ENCODE measurements at regions not wholly inside any gene's neighbourhood (a gene's known extent, or its start where the extent isn't known, plus 50 kb on each side); places are given as distances from the start of the nearest gene placed in this dataset.

- DNase-seq (ENCODE audit: low read depth, low spot score), result no peak
- H3K4me3 ChIP-seq (ENCODE audit: low read depth, low read length), result no peak overlapping the region
- ChIA-PET CTCF (no interaction called here), POLR2A (no interaction called here)
- TF ChIP-seq, protein P1, sequence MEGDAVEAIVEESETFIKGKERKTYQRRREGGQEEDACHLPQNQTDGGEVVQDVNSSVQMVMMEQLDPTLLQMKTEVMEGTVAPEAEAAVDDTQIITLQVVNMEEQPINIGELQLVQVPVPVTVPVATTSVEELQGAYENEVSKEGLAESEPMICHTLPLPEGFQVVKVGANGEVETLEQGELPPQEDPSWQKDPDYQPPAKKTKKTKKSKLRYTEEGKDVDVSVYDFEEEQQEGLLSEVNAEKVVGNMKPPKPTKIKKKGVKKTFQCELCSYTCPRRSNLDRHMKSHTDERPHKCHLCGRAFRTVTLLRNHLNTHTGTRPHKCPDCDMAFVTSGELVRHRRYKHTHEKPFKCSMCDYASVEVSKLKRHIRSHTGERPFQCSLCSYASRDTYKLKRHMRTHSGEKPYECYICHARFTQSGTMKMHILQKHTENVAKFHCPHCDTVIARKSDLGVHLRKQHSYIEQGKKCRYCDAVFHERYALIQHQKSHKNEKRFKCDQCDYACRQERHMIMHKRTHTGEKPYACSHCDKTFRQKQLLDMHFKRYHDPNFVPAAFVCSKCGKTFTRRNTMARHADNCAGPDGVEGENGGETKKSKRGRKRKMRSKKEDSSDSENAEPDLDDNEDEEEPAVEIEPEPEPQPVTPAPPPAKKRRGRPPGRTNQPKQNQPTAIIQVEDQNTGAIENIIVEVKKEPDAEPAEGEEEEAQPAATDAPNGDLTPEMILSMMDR (IDR thresholded peaks at IDR 0.05; ENCODE audit: insufficient read depth, low read length, missing control alignments), result no peak
Observed at GRCh38 chr16:52843381-52843780, 209.3 kb downstream of the CHD9NB start.

- H3K4me3 ChIP-seq (ENCODE audit: low read depth, low read length), result no peak overlapping the region
- TF ChIP-seq, protein P1 (IDR thresholded peaks at IDR 0.05; ENCODE audit: insufficient read depth, low read length, missing control alignments), result no peak
- no peak for DNase-seq (ENCODE audit: low read depth, low spot score)
- ChIA-PET CTCF (no interaction called here), POLR2A (no interaction called here)
Observed at GRCh38 chr16:52837251-52837650, 215.4 kb downstream of the CHD9NB start.

DNA sequence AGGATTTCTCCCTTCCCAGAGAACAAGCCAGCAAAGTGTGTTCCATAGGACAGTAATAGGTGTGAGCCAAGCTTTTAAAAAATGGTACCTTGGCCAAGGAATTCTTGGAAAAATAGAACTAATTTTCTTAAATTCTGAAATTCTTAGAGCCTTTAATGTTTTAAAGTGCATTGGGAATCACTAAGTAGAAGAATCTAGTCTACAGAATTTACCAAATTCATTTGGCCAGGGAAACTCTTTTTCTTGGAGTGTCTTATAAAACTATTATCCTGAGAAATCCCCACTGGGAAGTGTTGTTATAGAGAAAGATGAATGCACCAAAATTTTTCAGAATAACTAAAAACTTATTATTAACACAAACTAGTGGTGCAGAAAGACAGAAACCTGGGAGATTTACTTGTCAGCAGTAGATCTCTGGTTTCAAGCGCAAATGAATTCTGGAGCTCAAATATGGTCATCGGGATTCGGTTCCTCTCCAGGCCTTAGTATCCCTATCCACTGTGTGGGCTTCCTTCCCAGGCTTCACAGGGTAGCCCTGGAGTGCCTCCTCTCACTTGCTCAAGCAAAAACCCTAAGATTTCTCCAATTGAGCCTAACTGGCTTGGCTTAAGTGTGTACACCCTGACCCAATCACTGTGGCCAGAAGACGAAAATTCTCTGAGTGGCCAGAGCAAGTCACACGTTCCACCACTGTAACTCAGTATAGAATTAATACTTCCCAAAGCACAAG lies 217.8 kb downstream of the CHD9NB start:
- no peak overlapping the region for H3K4me3 ChIP-seq (ENCODE audit: low read depth, low read length)
- DNase-seq (ENCODE audit: low read depth, low spot score), result no peak
- TF ChIP-seq, protein P1 (IDR thresholded peaks at IDR 0.05; ENCODE audit: insufficient read depth, low read length, missing control alignments), result no peak
- ChIA-PET POLR2A (no interaction called here), CTCF (no interaction called here)

- POLR2A ChIA-PET, result no interaction called here
- no peak for DNase-seq (ENCODE audit: low read depth, low spot score)
- TF ChIP-seq, protein P1 (IDR thresholded peaks at IDR 0.05; ENCODE audit: insufficient read depth, low read length, missing control alignments), result no peak
- H3K4me3 ChIP-seq (ENCODE audit: low read depth, low read length), result no peak overlapping the region
- CTCF ChIA-PET, result no interaction called here
Observed at GRCh38 chr16:52832771-52833170, 219.9 kb downstream of the CHD9NB start.

DNA sequence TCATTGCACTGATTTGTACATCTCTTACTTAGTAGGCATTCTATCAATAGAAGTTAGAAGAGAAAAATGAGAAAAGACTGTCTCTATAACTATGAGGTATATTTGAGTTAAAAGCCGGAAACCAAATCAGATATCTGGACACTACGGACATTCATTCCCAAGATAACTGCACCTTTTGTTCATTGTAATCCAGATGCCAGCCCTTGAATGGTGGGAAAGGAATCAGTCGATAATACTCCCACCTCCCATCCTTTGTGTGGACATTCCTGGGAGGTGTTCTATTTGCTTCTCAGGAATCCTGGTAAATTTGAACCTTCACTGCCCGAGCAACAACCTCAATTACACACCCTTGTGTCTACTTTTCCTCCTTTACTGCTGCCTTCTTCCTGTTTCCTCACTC lies 225.2 kb downstream of the CHD9NB start:
- POLR2A ChIA-PET, result no interaction called here
- H3K4me3 ChIP-seq (ENCODE audit: low read depth, low read length), result no peak overlapping the region
- CTCF ChIA-PET, result no interaction called here
- DNase-seq (ENCODE audit: low read depth, low spot score), result no peak
- TF ChIP-seq, protein P1 (IDR thresholded peaks at IDR 0.05; ENCODE audit: insufficient read depth, low read length, missing control alignments), result no peak

DNA sequence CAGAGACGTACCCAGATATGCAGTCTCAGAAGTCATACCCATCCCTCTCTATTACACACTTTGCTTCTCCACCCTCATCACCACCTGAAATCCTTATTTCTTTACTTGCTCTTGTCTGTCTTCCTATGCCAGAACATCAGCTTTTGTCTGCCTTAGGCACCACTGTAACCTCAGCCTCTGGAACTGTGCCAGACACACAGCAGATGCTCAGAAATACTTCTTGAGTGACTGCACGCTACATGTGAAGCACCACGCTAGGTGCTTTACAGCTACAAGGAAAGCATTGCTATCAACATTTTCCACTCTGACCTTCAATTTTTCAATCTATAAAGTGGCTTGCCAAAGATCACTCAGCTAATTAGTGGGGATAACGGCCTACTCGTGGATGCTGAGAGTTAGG lies 226.8 kb downstream of the CHD9NB start:
- no peak for DNase-seq (ENCODE audit: low read depth, low spot score)
- POLR2A ChIA-PET, result no interaction called here
- TF ChIP-seq, protein P1 (IDR thresholded peaks at IDR 0.05; ENCODE audit: insufficient read depth, low read length, missing control alignments), result no peak
- CTCF ChIA-PET, result no interaction called here
- no peak overlapping the region for H3K4me3 ChIP-seq (ENCODE audit: low read depth, low read length)
